Activated T-cell treated with anti-CD3 and anti-CD28 coated beads, Interleukin-2, amount 50 U/mL, for 1 hour (primary cell): ENCODE measurements at regions not wholly inside any gene's neighbourhood (a gene's known extent, or its start where the extent isn't known, plus 50 kb on each side); places are given as distances from the start of the nearest gene placed in this dataset.
"Not testable (repeated sequence)": the region's sequence is repeated elsewhere in the genome, so short reads cannot be mapped to it uniquely, and the experiment has no call there.

Experiments
- DNase-seq: peaks from one replicate; pipeline ENCODE4 v3.0.0-alpha.2; 2020

- no peak for DNase-seq
These were observed 364.8 kb downstream of the SMARCA1 start for GRCh38 chrX:129158505-129158904.

- no peak for DNase-seq
These were observed 377.4 kb downstream of the SMARCA1 start for GRCh38 chrX:129145840-129146272.

GRCh38 chrX:129145385-129145784 is 377.9 kb downstream of the SMARCA1 start:
- no peak for DNase-seq

- DNase-seq, result no peak
These were observed 378.9 kb downstream of the SMARCA1 start for GRCh38 chrX:129144172-129145038.

GRCh38 chrX:129139837-129140598 is 383.3 kb downstream of the SMARCA1 start:
- DNase-seq, result no peak

- no peak for DNase-seq
These were observed 398.0 kb downstream of the SMARCA1 start for GRCh38 chrX:129125122-129125914.

GRCh38 chrX:129123795-129124194 is 399.5 kb downstream of the SMARCA1 start:
- no peak for DNase-seq

GRCh38 chrX:129116676-129117470 is 406.4 kb downstream of the SMARCA1 start:
- no peak for DNase-seq

GRCh38 chrX:129115935-129116334 is 407.4 kb downstream of the SMARCA1 start:
- no peak for DNase-seq

- DNase-seq, result no peak
These were observed 408.2 kb downstream of the SMARCA1 start for GRCh38 chrX:129115104-129115503.

GRCh38 chrX:129111081-129111798 is 412.1 kb downstream of the SMARCA1 start:
- no peak for DNase-seq

GRCh38 chrX:129108936-129109335 is 414.4 kb downstream of the SMARCA1 start:
- DNase-seq, result no peak

- no peak for DNase-seq
These were observed 424.1 kb downstream of the SMARCA1 start for GRCh38 chrX:129099207-129099606.

- no peak for DNase-seq
These were observed 425.6 kb downstream of the SMARCA1 start for GRCh38 chrX:129097668-129098067.

- DNase-seq, result no peak
These were observed 429.6 kb downstream of the SMARCA1 start for GRCh38 chrX:129093706-129094105.

GRCh38 chrX:129092757-129093156 is 430.5 kb downstream of the SMARCA1 start:
- DNase-seq, result no peak

GRCh38 chrX:129092242-129092641 is 431.0 kb downstream of the SMARCA1 start:
- no peak for DNase-seq

- no peak for DNase-seq
These were observed 432.2 kb downstream of the SMARCA1 start for GRCh38 chrX:129091097-129091496.

- DNase-seq, result no peak
These were observed 436.5 kb downstream of the SMARCA1 start for GRCh38 chrX:129086802-129087201.

- DNase-seq, result not testable (repeated sequence)
These were observed 439.0 kb downstream of the SMARCA1 start for GRCh38 chrX:129084291-129084690.

- no peak for DNase-seq
These were observed 445.7 kb downstream of the SMARCA1 start for GRCh38 chrX:129077424-129078170.
